ENCODE measurements at regions not wholly inside any gene's neighbourhood (a gene's known extent, or its start where the extent isn't known, plus 50 kb on each side); places are given as distances from the start of the nearest gene placed in this dataset.

DNA sequence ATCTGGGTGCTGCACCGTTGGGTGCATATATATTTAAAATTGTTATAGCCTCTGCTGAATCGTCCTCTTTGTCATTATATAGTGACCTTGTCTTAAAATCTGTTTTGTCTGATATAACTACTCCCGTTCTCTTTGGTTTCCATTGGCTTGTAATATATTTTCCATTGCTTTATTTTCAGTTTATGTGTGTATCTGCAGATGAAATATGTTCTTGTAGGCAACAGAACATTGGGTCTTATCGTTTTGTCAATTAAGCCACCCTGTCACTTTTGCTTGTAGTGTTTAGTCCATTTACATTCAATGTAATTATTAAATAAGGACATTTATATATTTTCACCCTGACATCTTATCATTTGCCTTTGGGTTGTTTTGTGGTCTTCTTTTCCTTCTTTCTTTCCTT, 933.9 kb downstream of the EPHA7 start:
- Mint-ChIP-seq H3K4me1 (ENCODE audit: low read depth) (no peaks in the 10 kb centered on the region), H3K9me3 (peaks cover 2% of the 10 kb centered on the region), H3K4me3 (no peak overlapping the region), H3K36me3 (ENCODE audit: low read depth) (no peaks in the 10 kb centered on the region), H3K27me3 (ENCODE audit: low read depth) (no peaks in the 10 kb centered on the region), H3K27ac (no peak overlapping the region)
- CTCF ChIA-PET = no interaction called here
- DNase-seq = no peak
- intact Hi-C loops (cut with micrococcal nuclease) = no loop called here

DNA sequence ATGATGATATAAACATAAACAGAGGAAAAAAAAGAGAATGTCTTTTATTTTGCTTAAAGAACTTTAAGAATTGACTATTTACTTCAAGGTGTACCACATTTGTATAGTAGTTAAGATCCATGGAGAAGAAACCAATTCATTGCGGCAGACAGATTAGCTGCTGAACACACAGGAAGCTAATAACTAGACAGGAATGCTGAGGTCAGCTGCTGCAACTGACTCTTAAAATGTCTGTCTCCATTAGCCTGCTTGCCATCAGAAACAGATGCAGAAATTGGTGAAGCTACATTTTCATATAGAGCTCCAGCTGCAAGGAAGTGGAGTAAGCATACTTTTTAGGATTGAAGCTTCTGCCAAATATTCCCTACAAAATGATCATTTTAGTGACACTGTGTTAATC, 939.5 kb downstream of the EPHA7 start:
- intact Hi-C loops (cut with micrococcal nuclease) = no loop called here

DNA sequence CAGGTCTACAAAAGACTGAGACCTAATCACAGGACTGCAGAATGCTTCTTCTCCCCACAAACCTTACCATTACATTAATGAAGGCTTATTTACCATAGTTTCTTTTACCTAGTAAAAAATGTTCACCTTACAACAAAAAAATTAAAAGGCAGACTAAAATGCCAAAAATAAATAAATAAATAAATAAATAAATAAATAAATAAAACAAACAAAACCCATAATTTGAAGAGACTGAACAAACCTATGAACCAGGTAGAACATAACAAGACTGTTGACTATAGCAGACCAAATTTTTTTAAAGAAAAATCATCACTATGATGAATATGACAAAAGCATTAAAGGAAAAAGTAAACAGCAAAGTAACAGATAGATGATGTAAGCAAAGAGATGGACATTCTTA, 946.3 kb downstream of the EPHA7 start:
- Mint-ChIP-seq H3K27ac (no peak overlapping the region), H3K36me3 (ENCODE audit: low read depth) (no peaks in the 10 kb centered on the region), H3K27me3 (ENCODE audit: low read depth) (no peaks in the 10 kb centered on the region), H3K4me3 (no peak overlapping the region), H3K4me1 (ENCODE audit: low read depth) (no peaks in the 10 kb centered on the region), H3K9me3 (peaks cover 7% of the 10 kb centered on the region)
- DNase-seq = no peak
- intact Hi-C loops (cut with micrococcal nuclease) = no loop called here
- CTCF ChIA-PET = no interaction called here

More for the DNA sequence above, 939.5 kb downstream of the EPHA7 start:
- Mint-ChIP-seq H3K4me1 (ENCODE audit: low read depth) (no peaks in the 10 kb centered on the region), H3K27ac (no peak overlapping the region), H3K36me3 (ENCODE audit: low read depth) (no peaks in the 10 kb centered on the region), H3K9me3 (peaks cover 7% of the 10 kb centered on the region), H3K27me3 (ENCODE audit: low read depth) (no peaks in the 10 kb centered on the region), H3K4me3 (no peak overlapping the region)
- CTCF ChIA-PET = no interaction called here
- DNase-seq = no peak

DNA sequence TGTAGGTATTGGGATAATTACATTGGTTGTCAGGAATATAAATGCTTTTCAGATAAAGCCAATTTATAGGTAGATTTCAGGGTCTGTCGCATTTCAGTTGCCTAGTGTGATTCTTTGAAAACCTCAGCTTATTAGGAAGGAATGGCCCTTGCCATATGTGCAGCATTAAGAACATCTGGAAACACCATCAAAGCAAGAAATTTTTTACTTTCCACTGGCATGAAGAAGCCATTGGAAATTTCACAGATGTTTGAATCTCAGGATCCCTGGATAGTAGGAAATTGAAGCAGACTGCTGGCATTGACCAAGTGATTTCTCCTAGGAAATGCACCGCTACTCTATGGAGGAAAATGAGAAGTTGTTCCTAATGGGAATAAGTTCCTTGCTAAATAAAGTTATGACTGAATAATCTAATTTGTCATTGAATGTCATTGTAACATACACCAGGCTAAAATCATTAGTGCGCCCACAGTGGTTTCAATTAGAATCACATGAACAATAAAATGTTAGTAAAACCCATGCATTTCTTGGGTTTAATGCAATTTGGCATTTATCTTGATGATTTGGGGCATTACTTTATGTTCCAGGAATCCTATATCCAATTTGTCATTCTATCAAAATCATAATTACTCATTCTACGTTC, 950.1 kb downstream of the EPHA7 start:
- Mint-ChIP-seq H3K27ac (no peak overlapping the region), H3K4me1 (ENCODE audit: low read depth) (no peaks in the 10 kb centered on the region), H3K36me3 (ENCODE audit: low read depth) (no peaks in the 10 kb centered on the region), H3K4me3 (no peak overlapping the region), H3K27me3 (ENCODE audit: low read depth) (no peaks in the 10 kb centered on the region), H3K9me3 (peaks cover 20% of the 10 kb centered on the region)
- CTCF ChIA-PET = no interaction called here
- intact Hi-C loops (cut with micrococcal nuclease) = no loop called here
- DNase-seq = no peak

DNA sequence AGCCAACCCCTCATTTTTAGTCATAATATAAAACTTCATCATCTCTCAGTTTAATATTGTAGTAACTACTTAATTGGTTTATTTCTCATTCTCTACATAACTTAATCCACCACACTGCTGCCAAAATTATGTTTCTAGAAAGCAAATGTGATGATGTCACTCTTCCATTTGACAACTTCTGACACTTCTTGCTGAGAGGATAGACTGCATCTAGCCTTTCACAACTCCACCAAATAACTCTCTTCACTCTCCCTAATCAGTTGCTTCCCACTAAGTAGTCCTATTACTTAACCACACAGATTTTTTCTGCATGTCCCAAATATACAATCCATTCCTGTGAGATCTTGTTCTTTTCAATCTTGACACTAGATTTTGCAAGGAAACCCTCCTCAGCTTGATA, 951.3 kb downstream of the EPHA7 start:
- DNase-seq = no peak
- Mint-ChIP-seq H3K4me3 (no peak overlapping the region), H3K9me3 (peaks cover 24% of the 10 kb centered on the region), H3K27me3 (ENCODE audit: low read depth) (no peaks in the 10 kb centered on the region), H3K36me3 (ENCODE audit: low read depth) (no peaks in the 10 kb centered on the region), H3K4me1 (ENCODE audit: low read depth) (no peaks in the 10 kb centered on the region), H3K27ac (no peak overlapping the region)
- CTCF ChIA-PET = no interaction called here
- intact Hi-C loops (cut with micrococcal nuclease) = no loop called here

DNA sequence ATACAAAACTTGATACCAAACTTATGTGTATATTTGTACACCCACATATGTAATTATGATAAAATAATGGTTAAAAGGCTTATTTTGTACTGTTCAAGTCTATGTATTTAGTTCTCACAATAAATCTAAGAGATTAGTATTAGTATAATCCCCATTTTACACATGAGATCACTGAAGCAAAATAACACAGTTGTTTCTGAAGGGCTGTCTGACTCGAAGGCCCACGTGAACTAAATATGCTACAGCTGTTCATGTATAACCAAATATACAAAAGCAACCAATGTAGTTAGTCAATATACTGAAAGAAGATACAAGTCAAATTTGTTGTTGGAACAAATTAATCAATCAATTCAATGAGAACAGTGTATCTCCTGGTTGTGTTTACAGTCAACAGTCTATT, 959.2 kb downstream of the EPHA7 start:
- Mint-ChIP-seq H3K36me3 (ENCODE audit: low read depth) (no peaks in the 10 kb centered on the region), H3K27me3 (ENCODE audit: low read depth) (no peaks in the 10 kb centered on the region), H3K27ac (no peak overlapping the region), H3K4me3 (no peak overlapping the region), H3K9me3 (peaks cover 7% of the 10 kb centered on the region), H3K4me1 (ENCODE audit: low read depth) (no peaks in the 10 kb centered on the region)
- no peak for DNase-seq
- CTCF ChIA-PET = no interaction called here
- intact Hi-C loops (cut with micrococcal nuclease) = no loop called here

DNA sequence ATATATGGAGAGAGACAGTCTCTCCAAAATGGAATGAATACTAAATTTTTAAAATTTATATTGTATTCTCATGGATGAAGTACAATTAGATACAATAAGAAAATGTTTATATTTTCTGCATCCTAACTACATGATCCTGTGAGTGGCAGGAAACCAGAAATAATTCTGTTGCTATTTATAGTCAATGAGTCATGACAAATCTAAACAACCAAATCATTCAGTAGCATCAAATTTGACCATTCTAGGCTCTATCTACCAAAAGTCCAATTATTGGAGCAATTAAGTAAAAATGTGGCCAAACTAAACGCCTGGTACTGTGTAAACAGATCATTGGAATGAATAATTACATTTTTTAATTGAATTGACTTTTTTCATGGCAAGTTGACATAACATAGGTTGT, 959.8 kb downstream of the EPHA7 start:
- no peak overlapping the region for H3K4me3 Mint-ChIP-seq
- H3K4me1 Mint-ChIP-seq (ENCODE audit: low read depth) = no peaks in the 10 kb centered on the region
- no peaks in the 10 kb centered on the region for H3K27me3 Mint-ChIP-seq (ENCODE audit: low read depth)
- DNase-seq = no peak
- H3K36me3 Mint-ChIP-seq (ENCODE audit: low read depth) = no peaks in the 10 kb centered on the region
- intact Hi-C loops (cut with micrococcal nuclease) = no loop called here
- peaks cover 6% of the 10 kb centered on the region for H3K9me3 Mint-ChIP-seq
- H3K27ac Mint-ChIP-seq = no peak overlapping the region
- CTCF ChIA-PET = no interaction called here

DNA sequence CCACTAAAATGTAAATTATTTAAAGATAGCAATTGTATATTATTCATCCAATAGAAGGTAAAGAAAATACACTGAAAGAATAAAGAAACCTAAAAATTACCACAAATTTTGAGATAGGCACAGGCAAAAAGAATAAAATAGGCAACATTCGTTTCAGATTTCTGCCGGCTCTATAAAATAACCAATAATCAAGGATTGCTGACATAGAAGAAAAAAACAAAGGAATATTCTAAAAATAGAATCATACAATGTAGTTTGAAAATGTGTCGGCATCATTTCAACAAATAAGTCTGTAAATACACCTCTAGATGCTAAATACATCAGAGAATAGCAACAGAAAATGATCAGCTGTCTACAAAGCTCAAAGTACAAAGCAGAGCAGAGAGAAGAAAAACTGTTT, 973.3 kb downstream of the EPHA7 start:
- no peak for DNase-seq
- Mint-ChIP-seq H3K36me3 (ENCODE audit: low read depth) (no peaks in the 10 kb centered on the region), H3K27me3 (ENCODE audit: low read depth) (no peaks in the 10 kb centered on the region), H3K27ac (no peak overlapping the region), H3K4me1 (ENCODE audit: low read depth) (no peaks in the 10 kb centered on the region), H3K9me3 (peaks cover 4% of the 10 kb centered on the region), H3K4me3 (no peak overlapping the region)
- intact Hi-C loops (cut with micrococcal nuclease) = no loop called here
- CTCF ChIA-PET = no interaction called here

DNA sequence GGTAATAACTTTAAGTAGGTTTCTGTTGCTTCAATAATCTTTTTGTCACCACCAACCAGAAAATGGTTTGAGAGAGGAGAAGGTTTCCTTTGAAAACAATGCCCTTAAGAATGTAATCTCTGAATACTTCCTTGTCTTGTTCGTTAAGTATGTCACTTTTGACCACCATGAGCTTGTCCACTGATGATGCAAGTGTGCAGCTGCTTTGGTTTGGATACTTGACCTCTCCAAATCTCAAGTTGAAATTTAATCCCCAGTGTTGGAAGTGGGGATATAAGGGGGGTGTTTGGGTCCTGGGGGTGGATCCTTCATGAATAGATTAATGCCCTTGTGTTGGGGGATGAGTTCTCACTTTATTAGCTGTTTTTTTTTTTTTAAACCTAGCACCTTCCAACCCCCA, 985.4 kb downstream of the EPHA7 start:
- Mint-ChIP-seq H3K4me3 (no peak overlapping the region), H3K27ac (no peak overlapping the region), H3K27me3 (ENCODE audit: low read depth) (no peaks in the 10 kb centered on the region), H3K36me3 (ENCODE audit: low read depth) (no peaks in the 10 kb centered on the region), H3K9me3 (peaks cover 3% of the 10 kb centered on the region), H3K4me1 (ENCODE audit: low read depth) (no peaks in the 10 kb centered on the region)
- CTCF ChIA-PET = no interaction called here
- intact Hi-C loops (cut with micrococcal nuclease) = no loop called here
- DNase-seq = no peak

DNA sequence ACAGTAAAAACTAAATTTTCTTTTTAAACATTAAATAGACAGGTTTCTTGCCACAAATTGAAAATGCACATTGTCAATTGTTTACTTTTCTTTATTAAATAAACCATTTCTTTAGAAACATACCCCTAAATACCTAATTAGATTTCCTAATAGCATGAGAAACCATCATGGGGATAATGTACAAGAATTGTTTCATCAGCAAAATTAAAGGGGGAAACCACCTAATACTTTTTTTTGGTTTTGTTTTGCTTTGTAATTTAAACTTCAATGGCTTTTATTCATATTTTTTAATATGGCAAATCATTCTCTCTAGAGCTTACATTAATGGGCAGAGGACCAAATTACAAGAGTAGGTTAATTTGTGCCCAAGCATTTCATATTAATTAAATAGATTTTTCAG, 987.9 kb downstream of the EPHA7 start:
- H3K36me3 Mint-ChIP-seq (ENCODE audit: low read depth) = no peaks in the 10 kb centered on the region
- intact Hi-C loops (cut with micrococcal nuclease) = no loop called here
- H3K27me3 Mint-ChIP-seq (ENCODE audit: low read depth) = no peaks in the 10 kb centered on the region
- no peak overlapping the region for H3K27ac Mint-ChIP-seq
- DNase-seq = no peak
- no peaks in the 10 kb centered on the region for H3K4me1 Mint-ChIP-seq (ENCODE audit: low read depth)
- H3K4me3 Mint-ChIP-seq = no peak overlapping the region
- CTCF ChIA-PET = no interaction called here
- peaks cover 4% of the 10 kb centered on the region for H3K9me3 Mint-ChIP-seq

DNA sequence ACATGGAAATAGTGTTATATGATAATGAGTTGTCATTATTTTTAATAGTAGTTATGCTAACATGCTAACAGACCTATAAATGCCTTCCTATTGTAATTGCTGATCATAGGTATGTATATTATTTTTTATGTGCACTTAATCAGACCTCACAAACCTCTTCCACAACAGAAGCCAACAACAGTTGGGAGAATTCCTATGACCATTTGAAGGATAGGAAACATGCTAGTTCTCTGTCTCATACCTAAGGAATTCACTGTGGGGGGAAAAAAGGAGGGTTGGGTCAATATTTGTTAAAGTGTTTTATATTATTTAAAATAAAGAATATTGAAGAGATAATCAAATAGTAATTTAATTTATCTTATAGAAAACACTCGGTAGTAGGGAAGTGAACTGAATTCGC, 990.9 kb downstream of the EPHA7 start:
- H3K27ac Mint-ChIP-seq = no peak overlapping the region
- no peaks in the 10 kb centered on the region for H3K4me1 Mint-ChIP-seq (ENCODE audit: low read depth)
- no peaks in the 10 kb centered on the region for H3K36me3 Mint-ChIP-seq (ENCODE audit: low read depth)
- no peak for DNase-seq
- no peak overlapping the region for H3K4me3 Mint-ChIP-seq
- H3K9me3 Mint-ChIP-seq = peaks cover 8% of the 10 kb centered on the region
- no peaks in the 10 kb centered on the region for H3K27me3 Mint-ChIP-seq (ENCODE audit: low read depth)
- intact Hi-C loops (cut with micrococcal nuclease) = no loop called here
- CTCF ChIA-PET = no interaction called here

DNA sequence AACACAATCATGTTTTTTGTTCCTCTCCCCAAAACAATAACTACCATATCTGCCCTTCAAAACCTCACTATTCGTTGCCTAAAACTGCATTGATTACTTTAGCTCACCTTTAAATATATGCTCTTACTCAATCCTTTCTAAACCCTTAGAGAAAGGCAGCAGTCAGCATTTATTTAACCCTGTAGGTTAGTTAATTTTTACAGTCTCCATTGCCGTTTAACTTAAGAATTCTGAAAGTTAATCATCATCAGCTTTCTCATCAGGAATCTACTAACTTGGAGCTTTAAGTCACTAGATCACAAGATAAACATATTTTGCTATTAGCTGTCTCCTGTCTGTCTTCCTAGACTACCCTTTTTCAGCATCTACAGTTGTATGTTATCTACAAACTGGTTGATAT, 991.9 kb downstream of the EPHA7 start:
- Mint-ChIP-seq H3K36me3 (ENCODE audit: low read depth) (no peaks in the 10 kb centered on the region), H3K27me3 (ENCODE audit: low read depth) (no peaks in the 10 kb centered on the region), H3K4me3 (no peak overlapping the region), H3K27ac (no peak overlapping the region), H3K4me1 (ENCODE audit: low read depth) (no peaks in the 10 kb centered on the region), H3K9me3 (peaks cover 14% of the 10 kb centered on the region)
- CTCF ChIA-PET = no interaction called here
- no peak for DNase-seq
- intact Hi-C loops (cut with micrococcal nuclease) = no loop called here

DNA sequence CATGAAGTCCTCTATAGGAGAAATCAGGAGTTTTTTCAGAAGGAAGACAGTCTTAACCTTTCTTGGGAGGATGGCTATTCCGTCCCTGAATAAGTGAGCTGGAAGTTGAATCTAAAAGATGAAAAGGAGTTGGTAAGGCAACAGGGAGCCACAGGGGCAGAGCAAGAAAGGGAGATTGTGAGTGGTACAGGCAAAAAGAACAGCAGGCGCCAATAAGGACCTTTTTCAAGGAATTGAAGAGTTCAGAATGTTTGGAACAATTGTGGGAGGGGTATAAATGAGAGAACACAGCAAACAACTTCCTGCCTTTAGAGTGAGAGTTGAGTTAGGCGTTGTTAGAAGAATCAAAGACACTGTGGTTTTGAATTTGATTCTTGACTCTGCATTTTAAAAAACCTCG, 1003.7 kb downstream of the EPHA7 start:
- no peak for DNase-seq
- no peak overlapping the region for H3K4me3 Mint-ChIP-seq
- no peaks in the 10 kb centered on the region for H3K36me3 Mint-ChIP-seq (ENCODE audit: low read depth)
- H3K4me1 Mint-ChIP-seq (ENCODE audit: low read depth) = no peaks in the 10 kb centered on the region
- CTCF ChIA-PET = no interaction called here
- intact Hi-C loops (cut with micrococcal nuclease) = no loop called here
- no peak overlapping the region for H3K27ac Mint-ChIP-seq
- H3K27me3 Mint-ChIP-seq (ENCODE audit: low read depth) = no peaks in the 10 kb centered on the region
- peaks cover 3% of the 10 kb centered on the region for H3K9me3 Mint-ChIP-seq

DNA sequence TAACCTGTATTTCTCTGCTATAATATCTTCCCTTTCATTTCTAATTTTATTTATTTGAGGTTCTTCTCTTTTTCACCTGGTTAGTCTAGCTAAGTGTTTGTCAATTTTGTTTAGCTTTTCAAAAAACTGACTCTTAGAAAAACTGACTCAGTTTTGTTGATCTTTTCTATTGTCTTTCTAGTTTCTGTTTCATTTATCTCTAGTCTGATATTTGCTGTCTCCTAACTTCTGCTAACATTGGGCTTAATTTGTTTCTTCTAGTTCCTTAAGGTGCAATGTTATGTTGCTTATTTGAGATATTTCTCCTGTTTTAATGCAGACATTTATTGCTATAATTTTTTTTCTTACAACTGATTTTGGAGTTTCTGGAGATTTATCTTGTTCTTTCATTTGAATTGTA, 1011.0 kb downstream of the EPHA7 start:
- Mint-ChIP-seq H3K27ac (no peak overlapping the region), H3K36me3 (ENCODE audit: low read depth) (no peaks in the 10 kb centered on the region)
- CTCF ChIA-PET = no interaction called here

More for the DNA sequence above, 1011.0 kb downstream of the EPHA7 start:
- intact Hi-C loops (cut with micrococcal nuclease) = no loop called here
- peaks cover 8% of the 10 kb centered on the region for H3K9me3 Mint-ChIP-seq
- no peaks in the 10 kb centered on the region for H3K4me1 Mint-ChIP-seq (ENCODE audit: low read depth)
- H3K27me3 Mint-ChIP-seq (ENCODE audit: low read depth) = no peaks in the 10 kb centered on the region
- no peak for DNase-seq
- H3K4me3 Mint-ChIP-seq = no peak overlapping the region
